IPS DF 6.9 (cell line): ENCODE measurements at regions not wholly inside any gene's neighbourhood (a gene's known extent, or its start where the extent isn't known, plus 50 kb on each side); places are given as distances from the start of the nearest gene placed in this dataset.
"Not testable (repeated sequence)": the region's sequence is repeated elsewhere in the genome, so short reads cannot be mapped to it uniquely, and the experiment has no call there.

ENCODE experiments used
- DNase-seq: peaks from one replicate; pipeline ENCODE4 v3.0.0-alpha.2; 2013; ENCODE audit warnings: low read depth, low spot score
- H3K27ac ChIP-seq: one replicate; pipeline ENCODE4 v1.5.1; 2013; ENCODE audit warnings: low read length, control low read depth
- H3K27me3 ChIP-seq: 2 replicates; pipeline ENCODE4 v1.6.1; 2013; ENCODE audit warnings: mild to moderate bottlenecking, low read length; ENCODE audit not compliant: control insufficient read depth, insufficient read depth
- H3K36me3 ChIP-seq: 2 replicates; pipeline ENCODE4 v1.6.1; 2013; ENCODE audit warnings: low read length; ENCODE audit not compliant: control insufficient read depth, insufficient read depth
- H3K4me1 ChIP-seq: 2 replicates; pipeline ENCODE4 v1.6.1; 2013; ENCODE audit warnings: low read length; ENCODE audit not compliant: control insufficient read depth, insufficient read depth
- H3K4me3 ChIP-seq: 2 replicates; pipeline ENCODE4 v1.5.1; 2013; ENCODE audit warnings: mild to moderate bottlenecking, low read length
- H3K9me3 ChIP-seq: 2 replicates; pipeline ENCODE4 v1.6.1; 2013; ENCODE audit warnings: low read length, inconsistent platforms; ENCODE audit not compliant: control insufficient read depth, insufficient read depth
- WGBS: extraction: QIAGEN DNeasy Blood & Tissue Kit; methylation state at CpG from one replicate; pipeline ENCODE4 v1.1.7; 2013; ENCODE audit warnings: mixed read lengths, missing lambda C conversion rate; ENCODE audit not compliant: insufficient read length, insufficient coverage; 5-methylcytosine and 5-hydroxymethylcytosine counted together

DNA sequence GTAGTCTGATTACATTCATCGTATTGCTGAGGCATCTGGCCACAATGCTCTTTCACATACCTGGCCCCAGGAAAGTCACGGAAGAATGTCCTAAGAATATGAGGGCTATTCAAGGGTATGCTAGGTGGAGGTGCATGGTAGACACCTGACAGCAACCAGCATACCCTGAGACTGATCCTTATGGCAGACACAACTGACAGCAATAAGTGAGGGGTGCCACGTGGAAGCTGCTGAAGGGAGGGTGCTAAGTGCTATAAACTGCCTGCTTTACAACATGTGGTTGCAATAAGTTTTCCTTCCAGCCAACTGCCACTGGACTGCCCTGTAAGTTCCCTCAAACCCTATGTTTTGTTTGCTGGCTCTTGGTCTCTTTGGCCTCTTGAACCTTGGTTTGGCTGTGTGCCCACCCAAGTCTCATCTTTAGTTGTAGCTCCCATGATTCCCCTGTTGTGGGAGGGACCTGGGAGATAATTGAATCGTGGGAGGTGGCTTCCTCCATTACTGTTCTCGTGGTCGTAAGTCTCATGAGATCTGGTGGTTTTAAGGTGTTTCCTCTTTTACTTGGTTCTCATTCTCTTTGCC, 201.3 kb upstream of the MOCS1 start:
- no peaks in the 10 kb centered on the region for H3K36me3 ChIP-seq
- H3K4me3 ChIP-seq = no peak overlapping the region
- no peak for DNase-seq
- no peak overlapping the region for H3K27ac ChIP-seq
- no peaks in the 10 kb centered on the region for H3K27me3 ChIP-seq
- no CpG with 5 or more reads among the region's 6 CpGs for WGBS
- H3K4me1 ChIP-seq = no peaks in the 10 kb centered on the region
- H3K9me3 ChIP-seq = no peaks in the 10 kb centered on the region

DNA sequence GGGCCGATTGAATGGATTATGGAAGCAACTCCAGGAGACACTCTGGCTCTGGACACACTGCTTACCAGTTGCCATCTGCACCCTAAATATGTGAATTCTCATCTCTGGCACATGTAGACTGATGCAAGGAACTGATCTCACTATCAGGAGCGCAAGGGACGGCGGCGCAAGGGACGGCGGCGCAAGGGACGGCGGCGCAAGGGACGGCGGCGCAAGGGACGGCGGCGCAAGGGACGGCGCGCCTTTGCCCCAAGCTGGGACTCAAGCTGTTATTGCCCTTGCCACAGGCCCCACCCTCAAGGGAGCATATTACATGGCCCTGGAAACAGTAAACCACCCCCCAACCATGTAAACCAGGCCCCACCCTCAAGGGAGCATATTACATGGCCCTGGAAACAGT, 199.7 kb upstream of the MOCS1 start:
- not testable (repeated sequence) for H3K27me3 ChIP-seq, H3K4me3 ChIP-seq, H3K27ac ChIP-seq, H3K9me3 ChIP-seq, H3K36me3 ChIP-seq, DNase-seq, H3K4me1 ChIP-seq
- WGBS = no CpG with 5 or more reads among the region's 20 CpGs

DNA sequence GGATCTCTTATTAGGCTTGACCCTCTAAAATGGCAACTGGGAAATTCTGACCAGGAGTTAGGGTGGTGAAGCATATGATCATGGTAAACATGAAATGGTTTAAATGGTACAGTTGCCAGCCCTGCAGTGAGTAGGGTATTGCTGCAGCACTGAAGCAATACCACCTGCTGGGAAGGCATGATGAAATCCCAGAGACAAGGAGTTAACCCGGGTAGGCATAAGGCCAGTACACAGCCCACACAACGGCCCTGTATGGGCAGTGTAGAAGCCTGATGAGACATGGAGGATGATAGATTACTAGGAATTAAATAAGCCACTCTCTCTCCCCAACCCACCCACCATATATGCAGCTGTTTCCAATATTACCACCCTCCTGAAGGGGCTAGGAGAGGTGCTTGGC, 197.4 kb upstream of the MOCS1 start:
- WGBS = no CpG with 5 or more reads among the region's 2 CpGs
- DNase-seq = no peak
- H3K4me1 ChIP-seq = no peaks in the 10 kb centered on the region

DNA sequence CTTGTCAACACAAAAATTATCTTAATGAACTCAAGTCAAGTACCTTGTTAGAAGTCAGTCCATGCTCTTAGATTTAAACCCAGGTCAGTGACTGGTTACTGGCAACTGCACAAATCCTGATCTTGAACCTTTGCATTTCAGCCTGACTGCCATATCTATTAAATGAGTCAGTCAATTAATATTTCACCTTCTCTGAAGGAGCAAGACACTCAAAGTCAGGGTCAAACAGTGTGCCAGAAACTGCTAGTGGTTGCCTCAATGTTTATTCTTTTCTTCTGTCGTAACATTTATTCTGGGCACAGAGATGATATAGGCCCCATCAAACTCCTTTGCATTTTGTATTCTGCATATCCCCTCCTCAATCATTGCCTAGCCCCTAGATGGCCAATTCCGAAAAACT, 193.9 kb upstream of the MOCS1 start:
- Histone ChIP-seq H3K27me3 (no peaks in the 10 kb centered on the region), H3K4me3 (no peak overlapping the region), H3K27ac (no peak overlapping the region), H3K4me1 (no peaks in the 10 kb centered on the region), H3K36me3 (no peaks in the 10 kb centered on the region), H3K9me3 (no peaks in the 10 kb centered on the region)
- WGBS = no CpG with 5 or more reads among the region's 2 CpGs
- DNase-seq = no peak

More for the DNA sequence above, 197.4 kb upstream of the MOCS1 start:
- H3K36me3 ChIP-seq = no peaks in the 10 kb centered on the region
- no peaks in the 10 kb centered on the region for H3K9me3 ChIP-seq
- no peak overlapping the region for H3K27ac ChIP-seq
- no peaks in the 10 kb centered on the region for H3K27me3 ChIP-seq
- H3K4me3 ChIP-seq = no peak overlapping the region

DNA sequence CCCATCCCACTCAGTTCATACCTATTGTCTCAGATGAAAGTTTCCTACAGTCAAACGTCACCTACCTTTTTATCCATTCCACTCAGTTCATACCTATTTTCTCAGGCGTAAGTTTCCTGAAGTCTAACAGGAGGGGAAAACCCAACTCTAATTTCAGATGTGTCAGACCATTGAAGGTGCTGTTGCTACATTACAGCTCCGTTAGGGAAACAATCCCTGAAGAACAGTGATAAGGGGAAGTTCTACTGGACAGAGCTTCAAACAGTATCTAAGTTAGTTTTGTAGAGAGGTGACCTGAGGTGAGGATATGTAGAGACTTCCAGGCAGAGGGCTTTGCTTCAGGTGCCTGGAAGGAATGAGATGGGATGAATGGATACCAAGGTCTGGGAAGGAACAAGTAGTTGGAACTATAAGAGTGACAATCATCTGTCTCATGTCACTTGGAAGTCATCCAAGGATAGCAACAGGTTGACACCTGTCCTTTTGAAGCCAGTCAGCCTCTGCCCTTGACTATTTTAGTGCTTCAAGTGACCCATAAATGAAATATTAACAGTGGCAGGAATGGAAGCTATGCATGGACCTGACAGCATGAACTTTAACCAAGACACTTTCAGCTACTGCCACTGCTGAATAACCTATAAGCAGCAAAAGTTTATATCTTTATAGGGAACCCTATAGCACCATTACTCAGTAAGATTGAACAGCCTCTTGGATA, 191.6 kb upstream of the MOCS1 start:
- WGBS = no CpG with 5 or more reads among the region's 3 CpGs

DNA sequence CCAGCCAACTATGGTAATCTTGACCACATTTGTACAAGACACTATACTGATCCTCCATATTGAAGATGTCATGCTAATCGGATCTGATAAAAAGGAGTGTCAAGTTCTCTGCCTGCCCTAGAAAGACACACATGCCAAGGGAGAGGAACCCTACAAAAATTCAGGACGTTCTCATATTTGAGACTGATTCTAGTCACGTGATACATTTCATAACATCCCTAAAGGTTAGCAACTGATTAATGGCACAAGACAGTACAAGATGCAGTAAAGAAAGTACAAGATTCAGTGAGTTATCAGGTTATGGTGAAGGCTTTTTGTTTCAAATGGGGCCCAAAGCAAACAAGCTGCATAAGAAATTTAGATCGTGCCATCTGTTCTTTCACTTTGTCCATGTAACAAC, 190.7 kb upstream of the MOCS1 start:
- DNase-seq = no peak
- Histone ChIP-seq H3K27me3 (no peaks in the 10 kb centered on the region), H3K9me3 (no peaks in the 10 kb centered on the region), H3K27ac (no peak overlapping the region), H3K36me3 (no peaks in the 10 kb centered on the region), H3K4me3 (no peak overlapping the region), H3K4me1 (no peaks in the 10 kb centered on the region)
- no CpG with 5 or more reads among the region's 4 CpGs for WGBS

More for the DNA sequence above, 191.6 kb upstream of the MOCS1 start:
- H3K27me3 ChIP-seq = no peaks in the 10 kb centered on the region
- H3K4me1 ChIP-seq = no peaks in the 10 kb centered on the region
- H3K36me3 ChIP-seq = no peaks in the 10 kb centered on the region
- DNase-seq = no peak
- no peak overlapping the region for H3K4me3 ChIP-seq
- no peaks in the 10 kb centered on the region for H3K9me3 ChIP-seq
- H3K27ac ChIP-seq = no peak overlapping the region

DNA sequence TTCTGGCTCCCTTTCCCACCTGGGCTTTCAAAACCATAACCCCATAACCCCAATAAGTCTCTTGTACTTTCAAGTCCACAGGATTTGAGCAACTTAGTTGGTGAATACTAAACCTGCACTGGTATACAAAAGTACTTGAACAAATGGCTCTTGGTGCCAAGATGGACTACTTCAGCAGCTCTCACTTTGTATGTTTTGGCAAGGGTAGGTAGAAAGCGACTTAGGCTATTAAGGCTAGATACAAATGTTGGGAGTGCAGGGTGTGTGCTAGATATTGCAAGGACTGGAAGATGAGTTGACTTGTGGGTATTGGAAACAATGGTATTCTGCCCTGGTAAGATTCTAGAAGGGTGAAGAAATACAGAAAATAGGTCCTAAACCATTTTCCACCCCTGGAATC, 182.6 kb upstream of the MOCS1 start:
- DNase-seq = no peak
- Histone ChIP-seq H3K4me1 (no peaks in the 10 kb centered on the region), H3K36me3 (no peaks in the 10 kb centered on the region), H3K27me3 (no peaks in the 10 kb centered on the region), H3K4me3 (no peak overlapping the region), H3K27ac (no peak overlapping the region), H3K9me3 (no peaks in the 10 kb centered on the region)
- WGBS = no CpG with 5 or more reads among the region's 1 CpG

DNA sequence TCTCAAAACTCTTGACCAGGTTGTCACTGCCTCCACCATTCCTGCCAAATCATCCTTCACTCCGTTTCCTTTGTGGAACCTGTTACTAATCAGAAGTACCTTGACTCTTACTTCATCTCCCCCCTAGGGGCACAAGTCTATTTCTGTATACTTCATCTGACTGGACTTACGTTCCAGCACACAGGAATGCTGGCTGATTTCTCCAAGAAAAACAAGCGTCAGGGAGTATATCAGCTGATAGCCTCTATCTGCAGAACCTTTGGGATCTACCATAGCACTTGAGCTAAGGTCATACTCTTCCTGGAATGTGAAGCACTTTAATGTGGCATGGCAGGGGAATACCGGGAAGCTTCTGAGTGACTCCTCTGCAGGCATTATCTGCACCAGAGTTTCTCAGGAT, 178.1 kb upstream of the MOCS1 start:
- H3K4me3 ChIP-seq = no peak overlapping the region
- no peak overlapping the region for H3K27ac ChIP-seq
- WGBS = no CpG with 5 or more reads among the region's 4 CpGs
- H3K36me3 ChIP-seq = no peaks in the 10 kb centered on the region
- no peaks in the 10 kb centered on the region for H3K9me3 ChIP-seq
- no peak for DNase-seq
- no peaks in the 10 kb centered on the region for H3K27me3 ChIP-seq
- H3K4me1 ChIP-seq = no peaks in the 10 kb centered on the region

DNA sequence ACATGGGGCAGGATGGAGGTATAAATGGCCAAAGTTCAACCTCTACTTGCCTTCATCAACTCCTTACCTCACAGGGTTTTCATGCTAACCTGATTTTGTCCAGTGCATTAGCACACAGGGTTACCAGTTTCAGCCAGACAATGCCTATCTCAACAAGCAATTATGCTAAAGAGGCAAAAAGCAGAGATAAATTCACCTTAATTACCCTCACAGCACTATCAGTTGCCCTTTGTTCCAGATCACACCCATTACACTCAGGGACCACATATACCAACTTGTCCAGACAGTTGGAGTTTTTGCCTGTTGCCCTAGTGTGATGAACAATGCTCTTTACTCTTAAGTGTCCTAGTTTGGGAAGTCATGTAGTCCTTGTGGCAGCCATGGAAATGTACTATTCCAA, 174.5 kb upstream of the MOCS1 start:
- H3K27me3 ChIP-seq = no peaks in the 10 kb centered on the region
- no peak overlapping the region for H3K4me3 ChIP-seq
- H3K36me3 ChIP-seq = no peaks in the 10 kb centered on the region
- no peaks in the 10 kb centered on the region for H3K9me3 ChIP-seq
- no peak for DNase-seq
- H3K27ac ChIP-seq = no peak overlapping the region
- H3K4me1 ChIP-seq = no peaks in the 10 kb centered on the region

DNA sequence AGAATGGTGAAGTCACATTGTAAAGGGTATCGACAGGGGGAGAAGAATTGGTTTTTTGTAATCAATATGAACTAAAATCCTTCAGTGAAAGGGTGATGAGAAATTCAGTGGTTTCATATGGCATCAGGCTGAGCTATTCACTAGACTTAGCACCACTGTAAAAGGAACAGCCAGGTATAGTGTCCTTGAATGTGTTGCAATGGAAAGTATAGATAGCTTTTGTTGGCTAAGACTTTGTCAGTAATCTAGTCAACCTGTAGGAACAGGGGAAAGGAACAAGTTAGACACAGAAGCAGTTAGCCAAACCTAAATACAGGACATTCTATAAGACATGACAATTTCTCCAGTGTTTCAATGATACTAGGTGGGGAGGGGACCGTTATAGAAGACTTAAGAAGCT, 172.6 kb upstream of the MOCS1 start:
- Histone ChIP-seq H3K4me1 (no peaks in the 10 kb centered on the region), H3K27me3 (no peaks in the 10 kb centered on the region), H3K9me3 (no peaks in the 10 kb centered on the region), H3K4me3 (no peak overlapping the region), H3K27ac (no peak overlapping the region), H3K36me3 (no peaks in the 10 kb centered on the region)
- no peak for DNase-seq
- WGBS = no CpG with 5 or more reads among the region's 2 CpGs

DNA sequence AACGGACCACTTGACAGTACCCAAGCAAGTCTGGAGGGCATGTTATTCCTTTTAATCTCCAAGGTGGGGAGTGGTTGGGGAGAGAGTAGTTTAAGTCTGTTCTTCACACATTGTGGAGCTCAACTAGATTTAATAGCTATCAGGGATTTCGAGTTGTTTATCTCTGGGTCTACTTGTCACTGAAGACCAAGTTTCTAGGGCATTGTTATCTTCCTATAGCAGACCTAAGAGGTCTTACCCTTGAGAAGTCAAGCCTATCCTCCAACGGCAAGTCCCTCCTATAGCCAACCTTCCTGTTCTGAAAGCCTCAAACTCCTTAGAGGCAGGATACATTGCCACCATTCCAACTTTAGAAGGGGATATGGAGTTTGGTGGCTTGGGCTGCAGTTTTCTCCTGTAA, 164.5 kb upstream of the MOCS1 start:
- H3K36me3 ChIP-seq = no peaks in the 10 kb centered on the region
- no peaks in the 10 kb centered on the region for H3K9me3 ChIP-seq
- WGBS = no CpG with 5 or more reads among the region's 3 CpGs
- no peak for DNase-seq
- H3K4me3 ChIP-seq = no peak overlapping the region
- no peak overlapping the region for H3K27ac ChIP-seq
- H3K4me1 ChIP-seq = no peaks in the 10 kb centered on the region
- H3K27me3 ChIP-seq = no peaks in the 10 kb centered on the region
